GM12878 (cell line): ENCODE measurements at regions not wholly inside any gene's neighbourhood (a gene's known extent, or its start where the extent isn't known, plus 50 kb on each side); places are given as distances from the start of the nearest gene placed in this dataset.

Experiments
- ATAC-seq: fragments of 200-7000 bp; cut with Tn5 transposase; 3 replicates; pipeline ENCODE4 v1.9.1; 2020; ENCODE audit warnings: mild to moderate bottlenecking, moderate library complexity
- BruUV-seq: library from RNA; stranded (reverse); fragments of 400-500 nt; replicated peaks from 2 replicates; lab custom pipeline; 2021; lab: Mats Ljungman, UMichigan
- CTCF ChIA-PET: fragments of 300-600 bp; sonication (Branson Sonifier 250); formaldehyde crosslinking; extraction: SDS; loops from one replicate; lab custom pipeline; 2021; ENCODE audit warnings: inconsistent platforms; lab: Yijun Ruan, JAX
- POLR2A ChIA-PET: fragments of 350-600 bp; formaldehyde crosslinking; extraction: SDS; loops from one replicate; lab custom pipeline; 2021; ENCODE audit warnings: inconsistent platforms; lab: Charles Lee
- RAD21 ChIA-PET: fragments of 300-600 bp; sonication (Branson Sonifier 250); formaldehyde crosslinking; loops from one replicate; lab custom pipeline; 2023; ENCODE audit warnings: antibody characterized with exemption; ENCODE audit not compliant: unreplicated experiment; lab: Charles Lee
- SMC1A ChIA-PET: fragments of 300-600 bp; sonication (Branson Sonifier 250); formaldehyde crosslinking; loops from one replicate; lab custom pipeline; 2023; ENCODE audit not compliant: unreplicated experiment, uncharacterized antibody; lab: Charles Lee
- DNase-seq: peaks from one replicate; pipeline ENCODE4 v3.0.0-alpha.2; 2011; ENCODE audit warnings: low read depth, low spot score
- FAIRE-seq: peaks from 3 replicates; lab custom pipeline; 2011; peaks lifted over from hg19 to GRCh38; lab: Jason Lieb, UNC
- H2AFZ ChIP-seq: 2 replicates; pipeline ENCODE4 v1.6.0; 2011; ENCODE audit warnings: low read depth, low read length, control low read depth; ENCODE audit not compliant: control insufficient read depth
- H3K27ac ChIP-seq: 2 replicates; pipeline ENCODE4 v1.5.1; 2011; ENCODE audit warnings: control low read depth; ENCODE audit not compliant: control insufficient read depth, insufficient read depth
- H3K27me3 ChIP-seq, 2 experiments: replicated peaks in 1 of 2; 2 replicates each; pipeline versions ENCODE4 v1.6.0 to v1.6.1; 2011; ENCODE audit warnings: low read length in 1 of 2; ENCODE audit not compliant: control insufficient read depth in 2 of 2, insufficient read depth in 2 of 2
- H3K36me3 ChIP-seq, 2 experiments: 2 replicates each; pipeline ENCODE4 v1.5.1; 2011; ENCODE audit warnings: low read length in 1 of 2; ENCODE audit not compliant: control insufficient read depth in 2 of 2, insufficient read depth in 2 of 2
- H3K4me1 ChIP-seq: 2 replicates; pipeline ENCODE4 v1.6.1; 2011; ENCODE audit warnings: mild to moderate bottlenecking, low read length, moderate library complexity, mixed read lengths; ENCODE audit not compliant: control insufficient read depth, insufficient read depth
- H3K4me2 ChIP-seq: 2 replicates; pipeline ENCODE4 v1.6.0; 2011; ENCODE audit warnings: control low read depth; ENCODE audit not compliant: control insufficient read depth, insufficient read depth
- H3K4me3 ChIP-seq: fragments of 200-600 bp; sonication (generic); 2 replicates; pipeline ENCODE4 v1.5.1; 2016
- H3K79me2 ChIP-seq: 2 replicates; pipeline ENCODE4 v1.6.0; 2011; ENCODE audit warnings: low read length; ENCODE audit not compliant: control insufficient read depth, insufficient read depth
- H3K9ac ChIP-seq: 2 replicates; pipeline ENCODE4 v1.8.0; 2011; ENCODE audit warnings: low read length, control low read depth, mixed read lengths; ENCODE audit not compliant: control insufficient read depth, insufficient read depth
- H3K9me3 ChIP-seq: replicated peaks from 3 replicates; pipeline ENCODE4 v1.5.1; 2011; ENCODE audit warnings: mild to moderate bottlenecking, low read length; ENCODE audit not compliant: control insufficient read depth, insufficient read depth
- H4K20me1 ChIP-seq: 2 replicates; pipeline ENCODE4 v1.6.0; 2011; ENCODE audit not compliant: control insufficient read depth, insufficient read depth
- BCL3 ChIP-seq: IDR thresholded peaks from 2 replicates; pipeline ENCODE4 v1.6.1; 2011; ENCODE audit warnings: borderline replicate concordance, low read depth, mild to moderate bottlenecking, moderate library complexity, low read length; ENCODE audit not compliant: insufficient read depth, poor library complexity, severe bottlenecking
- BHLHE40 ChIP-seq, 2 experiments: fragments of 450-650 bp in 1 of 2; IDR thresholded peaks; 2 replicates each; pipeline ENCODE4 v1.6.1; 2011 to 2017; ENCODE audit warnings: low read depth in 2 of 2, borderline replicate concordance in 1 of 2, improper control_type of control experiment in 1 of 2, low read length in 1 of 2, mild to moderate bottlenecking in 1 of 2
- E2F4 ChIP-seq: IDR thresholded peaks from 2 replicates; pipeline ENCODE4 v1.6.1; 2012; ENCODE audit warnings: low read depth, low read length, improper control_type of control experiment
- FOXK2 ChIP-seq: fragments of 450-650 bp; IDR thresholded peaks from 2 replicates; pipeline ENCODE4 v1.6.1; 2017; ENCODE audit warnings: mild to moderate bottlenecking, moderate library complexity
- IRF5 ChIP-seq: fragments of 450-650 bp; IDR thresholded peaks from 2 replicates; pipeline ENCODE4 v1.6.1; 2017; ENCODE audit warnings: borderline replicate concordance
- PRDM15 ChIP-seq: fragments of 450-650 bp; formaldehyde crosslinking; IDR thresholded peaks from 2 replicates; pipeline ENCODE4 v1.4.0; 2020; ENCODE audit warnings: mild to moderate bottlenecking, moderate library complexity
- WGBS: methylation state at CpG from one replicate; pipeline ENCODE4 v1.1.6; 2016; ENCODE audit warnings: low lambda C conversion rate; ENCODE audit not compliant: insufficient replicate concordance, insufficient coverage; ENCODE audit errors: missing lambda C conversion rate; 5-methylcytosine and 5-hydroxymethylcytosine counted together
- in situ Hi-C: fragments of 300-500 bp; cut with MboI; formaldehyde crosslinking; loops from 9 replicates; pipeline ENCODE4 v1.14.3; 2018; ENCODE audit warnings: mixed read lengths
- intact Hi-C: fragments of 100-400 bp; cut with micrococcal nuclease; formaldehyde crosslinking; loops from one replicate; pipeline ENCODE4 v1.14.2; 2022; ENCODE audit not compliant: unreplicated experiment

GRCh38 chr12:115078334-115078733 is 394.4 kb upstream of the TBX3 start (continued):
- TF ChIP-seq IRF5 (no peak), E2F4 (no peak)

- no peak overlapping the region for H3K4me2 ChIP-seq
- no peak for FAIRE-seq
- BruUV-seq, result no TSS peak
Observed at GRCh38 chr12:115075552-115076170, 391.7 kb upstream of the TBX3 start.

More at GRCh38 chr12:115075552-115076170, 391.7 kb upstream of the TBX3 start:
- Histone ChIP-seq H3K79me2 (no peaks in the 10 kb centered on the region), H3K27ac (no peak overlapping the region), H2AFZ (no peak overlapping the region), H3K4me3 (no peak overlapping the region), H3K27me3 (no peaks in the 10 kb centered on the region), H4K20me1 (no peaks in the 10 kb centered on the region)
- RAD21 ChIA-PET, result no interaction called here
- 0% methylated on average over 3 of the region's 3 CpGs for WGBS
- SMC1A ChIA-PET, result interaction anchor here (1.0 kb wide), 1 partner anchor 50 kb away, joined by 3 read pairs; no protein-coding TSS in a partner anchor
- TF ChIP-seq BHLHE40 (IDR thresholded peaks at IDR 0.05; ENCODE audit: borderline replicate concordance in 1 of 2, low read depth in 2 of 2, low read length in 1 of 2), result no peak
- TF ChIP-seq BCL3, result no peak
- no peak for TF ChIP-seq PRDM15 (CRISPR knock-in tag)
- no peak for TF ChIP-seq FOXK2
- TF ChIP-seq, all 136 proteins: peak for 0
- Histone ChIP-seq H3K36me3 (no peaks in the 10 kb centered on the region), H3K4me1 (no peaks in the 10 kb centered on the region), H3K9me3 (no peaks in the 10 kb centered on the region), H3K9ac (no peak overlapping the region)
- in situ Hi-C loops, result no loop called here
- DNase-seq (no peak), ATAC-seq (no peak)
- ChIA-PET POLR2A (no interaction called here), CTCF (interaction anchor here (1.0 kb wide), 1 partner anchor 91 kb away, joined by 4 read pairs; no protein-coding TSS in a partner anchor)
- intact Hi-C loops, result no loop called here
